CD8-positive, alpha-beta memory T cell (primary cell): ENCODE measurements at regions not wholly inside any gene's neighbourhood (a gene's known extent, or its start where the extent isn't known, plus 50 kb on each side); places are given as distances from the start of the nearest gene placed in this dataset.

Experiments used
- CTCF ChIA-PET: fragments of 350-600 bp; sonication (Branson Sonifier 250); formaldehyde crosslinking; loops from one replicate; lab custom pipeline; 2021; ENCODE audit warnings: antibody characterized with exemption; lab: Charles Lee
- POLR2A ChIA-PET: fragments of 350-600 bp; sonication (Branson Sonifier 250); formaldehyde crosslinking; loops from one replicate; lab custom pipeline; 2021; ENCODE audit warnings: antibody characterized with exemption; lab: Charles Lee
- DNase-seq, 5 donors: peaks; one replicate each; pipeline versions ENCODE4 v3.0.0 to v3.0.0-alpha.2; 2020 to 2022; ENCODE audit warnings: mixed read lengths in 1 of 5
- H3K27ac ChIP-seq: one replicate; pipeline ENCODE4 v1.7.0; 2013; ENCODE audit warnings: low read depth, mild to moderate bottlenecking, low read length, moderate library complexity
- H3K27me3 ChIP-seq: 2 replicates; pipeline ENCODE4 v1.7.0; 2013; ENCODE audit warnings: low read length, mild to moderate bottlenecking; ENCODE audit not compliant: insufficient read depth, poor library complexity, severe bottlenecking
- H3K36me3 ChIP-seq: 2 replicates; pipeline ENCODE4 v1.7.0; 2013; ENCODE audit warnings: mild to moderate bottlenecking, low read length, moderate library complexity; ENCODE audit not compliant: insufficient read depth
- H3K4me1 ChIP-seq: 2 replicates; pipeline ENCODE4 v1.7.0; 2013; ENCODE audit warnings: mild to moderate bottlenecking, low read length, moderate library complexity; ENCODE audit not compliant: insufficient read depth
- H3K4me3 ChIP-seq: 2 replicates; pipeline ENCODE4 v1.7.0; 2013; ENCODE audit warnings: mild to moderate bottlenecking, low read length
- H3K9me3 ChIP-seq: 2 replicates; pipeline ENCODE4 v1.7.0; 2013; ENCODE audit warnings: mild to moderate bottlenecking, low read length
- H3K27ac Mint-ChIP-seq, 8 donors: one replicate each; pipeline ENCODE4 v1.8.0; 2020 to 2021; ENCODE audit warnings: mixed read lengths in 8 of 8, mild to moderate bottlenecking in 6 of 8, inconsistent platforms in 3 of 8, moderate library complexity in 3 of 8
- H3K27me3 Mint-ChIP-seq, 2 donors: one replicate each; pipeline ENCODE4 v1.8.0; 2020 to 2021; ENCODE audit warnings: mixed read lengths in 2 of 2, mild to moderate bottlenecking in 1 of 2, moderate library complexity in 1 of 2
- H3K36me3 Mint-ChIP-seq, 3 donors: one replicate each; pipeline ENCODE4 v1.8.0; 2020 to 2021; ENCODE audit warnings: mixed read lengths in 3 of 3, inconsistent platforms in 1 of 3, mild to moderate bottlenecking in 1 of 3
- H3K4me1 Mint-ChIP-seq, 3 donors: one replicate each; pipeline ENCODE4 v1.8.0; 2020 to 2021; ENCODE audit warnings: mixed read lengths in 3 of 3, inconsistent platforms in 1 of 3, mild to moderate bottlenecking in 1 of 3
- H3K4me3 Mint-ChIP-seq, 7 donors: one replicate each; pipeline ENCODE4 v1.8.0; 2020 to 2021; ENCODE audit warnings: mixed read lengths in 7 of 7, mild to moderate bottlenecking in 6 of 7, moderate library complexity in 4 of 7, inconsistent platforms in 2 of 7
- H3K9me3 Mint-ChIP-seq, 5 donors: one replicate each; pipeline ENCODE4 v1.8.0; 2020 to 2022; ENCODE audit warnings: mixed read lengths in 5 of 5, mild to moderate bottlenecking in 3 of 5, moderate library complexity in 2 of 5, inconsistent platforms in 1 of 5

DNA sequence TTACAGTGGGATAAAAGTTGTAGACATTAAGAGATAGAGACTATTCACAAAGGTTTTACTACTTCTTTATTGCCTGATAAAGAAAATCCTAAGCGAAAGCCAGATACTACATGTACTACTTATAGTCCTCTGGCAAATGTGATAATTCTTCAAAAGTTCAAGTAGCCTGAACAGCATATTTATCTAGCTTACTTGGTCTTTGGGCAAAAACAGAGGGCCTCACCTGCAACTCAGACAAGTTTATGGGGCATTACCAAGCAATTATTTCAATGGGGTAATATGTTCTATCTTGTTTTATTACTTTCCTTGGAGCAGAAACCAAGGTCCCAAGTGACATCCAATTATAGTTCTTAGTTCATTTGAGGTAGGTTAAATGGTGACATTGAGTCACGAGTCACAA lies 390.1 kb upstream of the ARHGEF26 start:
- peaks cover 0 to 7% (median 0%) of the 10 kb centered on the region in 3 donors for H3K36me3 Mint-ChIP-seq
- Histone ChIP-seq H3K27me3 (no peaks in the 10 kb centered on the region), H3K27ac (no peak overlapping the region), H3K9me3 (peaks cover 7% of the 10 kb centered on the region), H3K4me3 (no peak overlapping the region), H3K4me1 (no peaks in the 10 kb centered on the region), H3K36me3 (no peaks in the 10 kb centered on the region)
- no peak for DNase-seq
- H3K4me1 Mint-ChIP-seq: no peaks in the 10 kb centered on the region
- H3K27me3 Mint-ChIP-seq: peaks cover 0 to 11% of the 10 kb centered on the region in 2 donors
- no peak overlapping the region for H3K4me3 Mint-ChIP-seq
- CTCF ChIA-PET: no interaction called here
- H3K27ac Mint-ChIP-seq: no peak overlapping the region
- H3K9me3 Mint-ChIP-seq: peaks cover 6 to 22% (median 12%) of the 10 kb centered on the region in 5 donors
- POLR2A ChIA-PET: no interaction called here

DNA sequence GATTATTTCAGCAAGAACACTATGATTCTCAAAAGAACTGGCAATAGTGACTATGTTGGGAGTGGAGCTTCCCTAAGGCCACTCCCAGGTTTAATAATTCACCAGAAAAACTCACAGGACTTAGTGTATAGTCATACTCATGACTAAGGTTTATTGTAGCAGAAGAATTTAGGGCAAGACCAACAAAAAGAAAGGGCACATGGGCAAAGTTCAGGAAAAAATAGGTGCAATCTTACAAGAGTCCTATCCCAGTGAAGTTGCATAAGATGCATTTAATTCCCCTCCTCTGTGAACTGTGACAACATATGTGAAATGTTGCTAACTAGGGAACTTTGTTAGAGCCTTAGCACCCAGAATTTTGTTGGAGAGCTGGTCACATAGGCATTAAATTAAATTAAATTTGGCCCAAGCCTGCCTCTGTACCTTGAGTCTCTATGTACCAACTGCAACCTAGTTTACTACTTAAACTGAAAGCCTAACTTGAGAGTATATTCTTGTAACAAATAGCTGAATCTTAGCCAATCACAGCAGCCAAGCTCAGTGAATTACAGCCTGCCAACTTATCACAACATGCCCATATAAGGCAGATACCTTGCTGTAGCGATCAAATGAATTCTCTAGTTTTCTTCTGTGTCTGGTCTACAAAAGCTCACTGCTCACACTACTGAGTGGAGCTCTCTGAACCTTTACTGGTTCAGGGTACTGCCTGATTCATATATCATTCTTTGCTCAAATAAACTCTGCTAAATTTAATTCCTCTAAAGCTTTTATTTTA lies 386.2 kb upstream of the ARHGEF26 start:
- CTCF ChIA-PET: interaction anchor here (0.6 kb wide), 1 partner anchor 427 kb away, joined by 3 read pairs; no protein-coding TSS in a partner anchor
- Histone ChIP-seq H3K36me3 (no peaks in the 10 kb centered on the region), H3K9me3 (peaks cover 7% of the 10 kb centered on the region), H3K27me3 (no peaks in the 10 kb centered on the region), H3K4me1 (no peaks in the 10 kb centered on the region), H3K4me3 (no peak overlapping the region), H3K27ac (no peak overlapping the region)
- POLR2A ChIA-PET: no interaction called here
- DNase-seq: no peak
- no peaks in the 10 kb centered on the region for H3K4me1 Mint-ChIP-seq
- no peak overlapping the region for H3K27ac Mint-ChIP-seq
- peaks cover 0 to 7% (median 0%) of the 10 kb centered on the region in 3 donors for H3K36me3 Mint-ChIP-seq
- H3K9me3 Mint-ChIP-seq: peaks cover 6 to 22% (median 12%) of the 10 kb centered on the region in 5 donors
- H3K4me3 Mint-ChIP-seq: no peak overlapping the region
- peaks cover 2 to 8% of the 10 kb centered on the region in 2 donors for H3K27me3 Mint-ChIP-seq

DNA sequence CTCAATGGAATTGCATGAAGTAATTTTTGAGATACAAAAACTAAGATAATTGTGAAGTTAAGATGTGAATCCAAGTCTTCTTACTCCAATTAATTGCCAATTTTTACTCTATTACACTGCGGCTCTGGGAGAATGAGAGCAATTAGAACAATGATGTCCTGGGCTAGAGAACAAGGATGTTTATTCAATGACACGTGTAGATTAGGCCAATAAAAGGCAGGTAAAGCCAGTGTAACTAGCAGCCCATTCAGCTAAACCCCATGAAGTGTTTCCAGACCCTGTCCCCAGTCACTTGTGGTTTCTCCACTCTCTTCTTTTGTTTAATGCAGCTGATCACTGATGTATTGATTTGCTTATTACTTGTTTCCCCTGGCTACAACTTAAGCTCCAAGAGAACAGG lies 381.1 kb upstream of the ARHGEF26 start:
- CTCF ChIA-PET: no interaction called here
- Mint-ChIP-seq H3K36me3 (no peaks in the 10 kb centered on the region), H3K4me3 (no peak overlapping the region), H3K27ac (no peak overlapping the region), H3K9me3 (peaks cover 0 to 1% (median 0%) of the 10 kb centered on the region in 5 donors), H3K27me3 (peaks cover 8 to 16% of the 10 kb centered on the region in 2 donors), H3K4me1 (no peaks in the 10 kb centered on the region)
- POLR2A ChIA-PET: no interaction called here
- Histone ChIP-seq H3K4me1 (no peaks in the 10 kb centered on the region), H3K4me3 (no peak overlapping the region), H3K27me3 (no peaks in the 10 kb centered on the region), H3K27ac (no peak overlapping the region), H3K9me3 (no peaks in the 10 kb centered on the region), H3K36me3 (no peaks in the 10 kb centered on the region)
- no peak for DNase-seq

DNA sequence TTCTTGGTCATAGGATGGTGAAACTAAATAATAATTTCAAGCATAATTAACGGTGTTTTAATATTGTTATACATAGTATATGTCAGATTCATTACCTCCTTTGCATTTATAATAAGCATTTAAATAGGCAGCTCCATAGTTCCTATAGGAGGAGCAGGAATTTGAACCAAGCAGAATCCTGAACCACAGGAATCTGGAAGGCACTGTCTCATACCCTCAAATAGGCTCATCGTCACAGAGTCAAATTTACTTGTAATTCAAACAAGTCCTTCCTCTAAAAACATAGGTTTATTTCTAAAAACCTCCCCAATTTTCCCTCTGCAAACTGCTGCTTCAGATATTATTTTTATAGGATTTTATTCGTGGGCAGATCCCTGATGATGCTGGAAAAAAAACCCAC lies 376.3 kb upstream of the ARHGEF26 start:
- Histone ChIP-seq H3K4me3 (no peak overlapping the region), H3K4me1 (no peaks in the 10 kb centered on the region), H3K36me3 (no peaks in the 10 kb centered on the region), H3K27me3 (no peaks in the 10 kb centered on the region), H3K27ac (no peak overlapping the region), H3K9me3 (no peaks in the 10 kb centered on the region)
- H3K36me3 Mint-ChIP-seq: no peaks in the 10 kb centered on the region
- DNase-seq: no peak
- ChIA-PET POLR2A (no interaction called here), CTCF (no interaction called here)
- no peaks in the 10 kb centered on the region for H3K9me3 Mint-ChIP-seq
- H3K4me1 Mint-ChIP-seq: no peaks in the 10 kb centered on the region
- H3K4me3 Mint-ChIP-seq: no peak overlapping the region
- H3K27ac Mint-ChIP-seq: no peak overlapping the region
- H3K27me3 Mint-ChIP-seq: peaks cover 4 to 15% of the 10 kb centered on the region in 2 donors

DNA sequence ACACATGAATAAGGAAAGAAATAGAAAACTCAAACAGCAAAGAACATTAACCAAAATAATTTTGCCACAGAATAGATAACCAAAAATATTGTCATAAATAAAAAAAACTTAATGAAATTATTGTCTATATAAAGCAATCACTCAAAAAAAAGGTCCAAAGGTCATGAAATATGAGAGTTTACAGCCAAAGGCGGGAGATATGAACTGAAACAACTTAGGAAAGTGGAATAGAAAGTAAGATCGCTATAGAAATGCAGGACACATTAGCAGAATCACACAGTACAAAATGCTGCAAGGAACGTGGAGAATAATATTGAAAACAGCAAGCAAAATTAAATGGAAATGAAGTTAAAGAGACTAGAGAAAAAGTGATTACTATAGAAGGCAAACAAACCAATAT lies 375.0 kb upstream of the ARHGEF26 start:
- CTCF ChIA-PET: no interaction called here
- Histone ChIP-seq H3K27me3 (no peaks in the 10 kb centered on the region), H3K36me3 (no peaks in the 10 kb centered on the region), H3K4me3 (no peak overlapping the region), H3K9me3 (no peaks in the 10 kb centered on the region), H3K4me1 (no peaks in the 10 kb centered on the region), H3K27ac (no peak overlapping the region)
- no peak for DNase-seq
- Mint-ChIP-seq H3K27me3 (peaks cover 4 to 6% of the 10 kb centered on the region in 2 donors), H3K4me1 (no peaks in the 10 kb centered on the region), H3K36me3 (no peaks in the 10 kb centered on the region), H3K4me3 (no peak overlapping the region), H3K9me3 (no peaks in the 10 kb centered on the region), H3K27ac (no peak overlapping the region)
- POLR2A ChIA-PET: no interaction called here

- H3K4me3 Mint-ChIP-seq: no peak overlapping the region
- Histone ChIP-seq H3K36me3 (no peaks in the 10 kb centered on the region), H3K4me1 (no peaks in the 10 kb centered on the region), H3K27me3 (no peaks in the 10 kb centered on the region), H3K9me3 (no peaks in the 10 kb centered on the region), H3K27ac (no peak overlapping the region), H3K4me3 (no peak overlapping the region)
- ChIA-PET POLR2A (interaction anchor here (0.5 kb wide), 1 partner anchor 9 kb away, joined by 3 read pairs; no protein-coding TSS in a partner anchor), CTCF (interaction anchor here (1.8 kb wide), 1 partner anchor 19 kb away, joined by 6 read pairs; no protein-coding TSS in a partner anchor)
- peaks cover 0 to 5% of the 10 kb centered on the region in 2 donors for H3K27me3 Mint-ChIP-seq
- DNase-seq: no peak
- no peaks in the 10 kb centered on the region for H3K9me3 Mint-ChIP-seq
- no peaks in the 10 kb centered on the region for H3K4me1 Mint-ChIP-seq
- no peak overlapping the region for H3K27ac Mint-ChIP-seq
- H3K36me3 Mint-ChIP-seq: peaks cover 0 to 3% (median 0%) of the 10 kb centered on the region in 3 donors
Measured at GRCh38 chr3:153749070-153749610, 372.1 kb upstream of the ARHGEF26 start.

DNA sequence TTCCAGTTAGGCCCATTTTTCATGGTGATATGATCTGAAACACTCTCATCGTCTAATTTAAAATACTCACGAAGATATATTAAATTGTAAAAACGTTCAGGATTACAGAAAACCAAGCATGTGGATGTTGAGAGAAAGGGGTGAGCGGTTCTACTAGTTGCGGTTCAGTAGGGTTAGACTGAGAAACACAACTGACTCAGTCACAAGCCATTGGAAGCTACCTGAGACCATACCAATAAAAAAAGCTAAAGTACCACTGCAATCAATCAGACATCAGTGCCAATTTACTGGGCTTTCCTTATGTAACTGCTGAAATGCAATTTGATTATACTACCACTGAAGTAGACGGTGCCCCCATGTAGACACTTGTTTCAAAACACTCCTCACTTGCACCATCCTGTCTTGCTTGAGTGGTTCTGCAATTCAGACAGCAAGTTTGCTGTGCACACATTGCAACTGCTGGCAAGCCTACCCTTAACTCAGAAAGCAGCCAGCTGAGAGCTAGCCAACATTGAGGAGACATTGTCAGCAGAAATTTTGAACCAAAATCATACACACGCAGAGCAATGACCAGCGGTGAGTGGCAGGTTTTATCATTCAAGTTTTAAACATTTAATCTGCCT lies 368.7 kb upstream of the ARHGEF26 start:
- Mint-ChIP-seq H3K27me3 (peaks cover 5 to 9% of the 10 kb centered on the region in 2 donors), H3K27ac (no peak overlapping the region), H3K36me3 (peaks cover 0 to 5% (median 0%) of the 10 kb centered on the region in 3 donors), H3K4me3 (no peak overlapping the region), H3K4me1 (no peaks in the 10 kb centered on the region), H3K9me3 (peaks cover 0 to 1% (median 0%) of the 10 kb centered on the region in 5 donors)
- Histone ChIP-seq H3K36me3 (no peaks in the 10 kb centered on the region), H3K4me1 (no peaks in the 10 kb centered on the region), H3K4me3 (no peak overlapping the region), H3K9me3 (no peaks in the 10 kb centered on the region), H3K27ac (no peak overlapping the region), H3K27me3 (no peaks in the 10 kb centered on the region)
- ChIA-PET CTCF (no interaction called here), POLR2A (no interaction called here)
- DNase-seq: no peak

DNA sequence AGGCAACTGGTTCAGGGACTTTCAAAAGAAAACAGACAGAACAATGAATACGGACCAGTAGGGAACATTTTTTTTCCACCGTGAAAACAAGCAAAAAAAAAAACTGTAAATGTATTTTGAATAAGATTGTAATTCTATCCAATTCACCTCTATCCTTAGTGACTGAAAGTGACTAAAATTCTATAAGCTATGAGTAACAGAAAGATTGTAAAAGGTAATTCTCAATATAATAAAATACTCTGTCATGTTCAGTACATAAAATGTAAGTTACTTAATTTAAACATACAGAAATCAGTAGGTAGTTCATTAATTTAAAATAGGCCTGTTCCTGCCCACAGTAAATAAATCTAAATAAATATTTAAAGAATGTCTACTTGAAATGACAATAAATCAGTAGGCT lies 368.2 kb upstream of the ARHGEF26 start:
- no peaks in the 10 kb centered on the region for H3K9me3 ChIP-seq
- CTCF ChIA-PET: no interaction called here
- POLR2A ChIA-PET: no interaction called here
- peaks cover 0 to 5% (median 0%) of the 10 kb centered on the region in 3 donors for H3K36me3 Mint-ChIP-seq
- H3K4me1 Mint-ChIP-seq: no peaks in the 10 kb centered on the region
- no peak overlapping the region for H3K27ac ChIP-seq
- no peak for DNase-seq
- no peak overlapping the region for H3K4me3 ChIP-seq
- H3K36me3 ChIP-seq: no peaks in the 10 kb centered on the region
- H3K4me3 Mint-ChIP-seq: no peak overlapping the region
- H3K27ac Mint-ChIP-seq: no peak overlapping the region
- no peaks in the 10 kb centered on the region for H3K4me1 ChIP-seq
- peaks cover 0 to 1% (median 0%) of the 10 kb centered on the region in 5 donors for H3K9me3 Mint-ChIP-seq
- no peaks in the 10 kb centered on the region for H3K27me3 ChIP-seq
- peaks cover 5 to 9% of the 10 kb centered on the region in 2 donors for H3K27me3 Mint-ChIP-seq
